HepG2 (cell line): ENCODE measurements at regions not wholly inside any gene's neighbourhood (a gene's known extent, or its start where the extent isn't known, plus 50 kb on each side); places are given as distances from the start of the nearest gene placed in this dataset.

Experiments
- DMAP1 ChIP-seq: IDR thresholded peaks from 2 replicates; pipeline ENCODE4 v1.6.1; 2016
- JARID2 ChIP-seq: sonication (generic); formaldehyde crosslinking; IDR thresholded peaks from 2 replicates; pipeline ENCODE4 v1.8.1; 2023; ENCODE audit warnings: missing genetic modification reagents, inconsistent platforms; ENCODE audit not compliant: insufficient replicate concordance
- NFIC ChIP-seq: IDR thresholded peaks from 2 replicates; pipeline ENCODE4 v1.6.1; 2012; ENCODE audit warnings: mild to moderate bottlenecking, low read length, inconsistent platforms
- NONO ChIP-seq, 2 experiments: fragments of 450-650 bp in 1 of 2; sonication (generic) in 1 of 2; formaldehyde crosslinking in 1 of 2; IDR thresholded peaks in 1 of 2; conservative IDR thresholded peaks in 1 of 2; 2 replicates each; pipeline versions ENCODE4 v1.6.1 to v1.8.0; 2017 to 2022; ENCODE audit warnings: mild to moderate bottlenecking in 1 of 2, missing genetic modification reagents in 1 of 2, moderate library complexity in 1 of 2
- NR1H2 ChIP-seq: sonication (generic); formaldehyde crosslinking; IDR thresholded peaks from 2 replicates; pipeline ENCODE4 v1.8.1; 2022; ENCODE audit warnings: low read depth, missing genetic modification reagents, borderline replicate concordance
- POLR2AphosphoS5 ChIP-seq: IDR thresholded peaks from 2 replicates; pipeline ENCODE4 v1.6.1; 2012; ENCODE audit warnings: low read depth, low read length
- RXRA ChIP-seq: sonication (generic); formaldehyde crosslinking; IDR thresholded peaks from 2 replicates; pipeline ENCODE4 v1.5.1; 2020; ENCODE audit warnings: missing genetic modification reagents
- SMC3 ChIP-seq: IDR thresholded peaks from 2 replicates; pipeline ENCODE4 v1.6.1; 2011; ENCODE audit warnings: low read length, improper control_type of control experiment
- SOX13 ChIP-seq, 3 experiments: fragments of 450-650 bp in 1 of 3; sonication (generic) in 1 of 3; formaldehyde crosslinking in 1 of 3; IDR thresholded peaks in 2 of 3; conservative IDR thresholded peaks in 1 of 3; 2 replicates each; pipeline versions ENCODE4 v1.5.0 to v1.6.1; 2016 to 2020; ENCODE audit warnings: antibody characterized with exemption in 1 of 3, mild to moderate bottlenecking in 1 of 3, missing compliant biosample characterization in 1 of 3, missing genetic modification reagents in 1 of 3, moderate library complexity in 1 of 3
- SP1 ChIP-seq, 2 experiments: fragments of 450-650 bp in 1 of 2; sonication (generic) in 1 of 2; formaldehyde crosslinking in 1 of 2; IDR thresholded peaks; 2 replicates each; pipeline versions ENCODE4 v1.4.0 to v1.6.1; 2016 to 2020; ENCODE audit warnings: missing genetic modification reagents in 1 of 2
- ZNF503 ChIP-seq: sonication (generic); formaldehyde crosslinking; IDR thresholded peaks from 2 replicates; pipeline ENCODE4 v1.4.0; 2020; ENCODE audit warnings: missing genetic modification reagents
- ZNF674 ChIP-seq: sonication (generic); formaldehyde crosslinking; IDR thresholded peaks from 2 replicates; pipeline ENCODE4 v1.5.0; 2020; ENCODE audit warnings: low read depth, mild to moderate bottlenecking, missing genetic modification reagents

- TF ChIP-seq NFIC (no peak), SMC3 (no peak), SOX13 (IDR thresholded peaks at IDR 0.05) (no peak), SOX13 (CRISPR knock-in tag; conservative IDR thresholded peaks at IDR 0.05 in 1 of 2, IDR thresholded peaks at IDR 0.05 in 1 of 2) (no peak), POLR2AphosphoS5 (no peak), DMAP1 (CRISPR knock-in tag) (no peak), NR1H2 (CRISPR knock-in tag) (no peak), ZNF674 (CRISPR knock-in tag) (no peak), ZNF503 (CRISPR knock-in tag) (no peak), NONO (IDR thresholded peaks at IDR 0.05) (no peak), NONO (CRISPR knock-in tag; conservative IDR thresholded peaks at IDR 0.05) (no peak), JARID2 (no peak), SP1 (IDR thresholded peaks at IDR 0.05) (no peak), SP1 (CRISPR knock-in tag; IDR thresholded peaks at IDR 0.05) (no peak), RXRA (CRISPR knock-in tag) (no peak)
Observed at GRCh38 chr5:77840930-77841329, 64.8 kb upstream of the TBCA start.
